ENCODE measurements at regions not wholly inside any gene's neighbourhood (a gene's known extent, or its start where the extent isn't known, plus 50 kb on each side); places are given as distances from the start of the nearest gene placed in this dataset.

- TF ChIP-seq POLR2AphosphoS5 (IDR thresholded peaks at IDR 0.05; ENCODE audit: low read depth, low read length) (no peak), CTCF (IDR thresholded peaks at IDR 0.05 in 2 of 3, conservative IDR thresholded peaks at IDR 0.05 in 1 of 3; ENCODE audit: borderline replicate concordance in 1 of 3, insufficient read depth in 1 of 3, low read depth in 2 of 3, low read length in 2 of 3) (no peak), ZBTB33 (IDR thresholded peaks at IDR 0.05; ENCODE audit: extremely low read depth, insufficient replicate concordance, low read length) (no peak), JUND (IDR thresholded peaks at IDR 0.05) (no peak), MAX (IDR thresholded peaks at IDR 0.05) (no peak), EZH2 (IDR thresholded peaks at IDR 0.05) (no peak), POLR2A (IDR thresholded peaks at IDR 0.05; ENCODE audit: borderline replicate concordance, extremely low read depth, insufficient read depth, insufficient read length) (no peak), EZH2phosphoT487 (IDR thresholded peaks at IDR 0.05; ENCODE audit: borderline replicate concordance) (no peak), RAD21 (IDR thresholded peaks at IDR 0.05; ENCODE audit: low read depth) (no peak), ATF3 (IDR thresholded peaks at IDR 0.05) (no peak), TCF7L2 (IDR thresholded peaks at IDR 0.05; ENCODE audit: borderline replicate concordance, extremely low read depth, insufficient read depth, insufficient read length) (no peak), CEBPB (IDR thresholded peaks at IDR 0.05; ENCODE audit: low read depth) (no peak), ELF1 (IDR thresholded peaks at IDR 0.05; ENCODE audit: borderline replicate concordance, low read depth) (no peak)
Measured at GRCh38 chr18:71079606-71080005, 790.8 kb downstream of the SOCS6 start.

All from HCT116 (cell line).